ENCODE measurements at regions not wholly inside any gene's neighbourhood (a gene's known extent, or its start where the extent isn't known, plus 50 kb on each side); places are given as distances from the start of the nearest gene placed in this dataset.
"Not testable (repeated sequence)": the region's sequence is repeated elsewhere in the genome, so short reads cannot be mapped to it uniquely, and the experiment has no call there.

DNA sequence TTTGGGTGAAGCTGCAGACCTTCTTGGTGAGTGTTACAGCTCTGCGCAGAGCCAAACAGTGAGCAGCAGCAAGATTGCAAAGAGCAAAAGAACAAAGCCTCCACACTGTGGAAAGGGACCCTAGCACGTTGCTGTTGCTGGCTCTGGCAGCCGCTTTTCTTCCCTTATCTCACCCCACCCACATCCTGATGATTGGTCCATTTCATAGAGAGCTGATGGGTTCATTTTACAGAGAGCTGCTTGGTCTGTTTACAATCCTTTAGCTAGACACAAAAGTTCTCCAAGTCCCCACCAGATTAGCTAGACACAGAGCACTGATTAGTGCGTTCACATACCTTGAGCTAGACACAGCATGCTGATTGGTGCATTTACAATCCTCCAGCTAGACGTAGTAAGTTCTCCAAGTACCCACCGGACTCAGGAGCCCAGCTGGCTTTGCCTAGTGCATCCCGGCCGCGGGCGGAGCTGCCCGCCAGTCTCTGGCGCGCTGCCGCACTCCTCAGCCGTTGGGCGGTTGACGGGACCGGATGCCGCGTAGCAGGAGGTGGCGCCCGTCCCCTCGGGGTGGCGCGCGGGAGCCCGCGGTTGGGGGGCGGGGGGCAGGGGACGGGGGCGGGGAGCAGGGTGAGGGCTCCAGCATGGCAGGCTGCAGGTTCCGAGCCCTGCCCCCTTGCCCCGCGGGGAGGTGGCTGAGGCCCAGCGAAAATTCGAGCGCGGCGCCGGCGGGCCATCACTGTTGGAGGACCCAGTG, 201.4 kb upstream of the C1QTNF3 start:
- TF ChIP-seq, protein P1, sequence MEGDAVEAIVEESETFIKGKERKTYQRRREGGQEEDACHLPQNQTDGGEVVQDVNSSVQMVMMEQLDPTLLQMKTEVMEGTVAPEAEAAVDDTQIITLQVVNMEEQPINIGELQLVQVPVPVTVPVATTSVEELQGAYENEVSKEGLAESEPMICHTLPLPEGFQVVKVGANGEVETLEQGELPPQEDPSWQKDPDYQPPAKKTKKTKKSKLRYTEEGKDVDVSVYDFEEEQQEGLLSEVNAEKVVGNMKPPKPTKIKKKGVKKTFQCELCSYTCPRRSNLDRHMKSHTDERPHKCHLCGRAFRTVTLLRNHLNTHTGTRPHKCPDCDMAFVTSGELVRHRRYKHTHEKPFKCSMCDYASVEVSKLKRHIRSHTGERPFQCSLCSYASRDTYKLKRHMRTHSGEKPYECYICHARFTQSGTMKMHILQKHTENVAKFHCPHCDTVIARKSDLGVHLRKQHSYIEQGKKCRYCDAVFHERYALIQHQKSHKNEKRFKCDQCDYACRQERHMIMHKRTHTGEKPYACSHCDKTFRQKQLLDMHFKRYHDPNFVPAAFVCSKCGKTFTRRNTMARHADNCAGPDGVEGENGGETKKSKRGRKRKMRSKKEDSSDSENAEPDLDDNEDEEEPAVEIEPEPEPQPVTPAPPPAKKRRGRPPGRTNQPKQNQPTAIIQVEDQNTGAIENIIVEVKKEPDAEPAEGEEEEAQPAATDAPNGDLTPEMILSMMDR (IDR thresholded peaks at IDR 0.05; ENCODE audit: low read depth, low read length), result not testable (repeated sequence)
- TF ChIP-seq EZH2phosphoT487 (IDR thresholded peaks at IDR 0.05; ENCODE audit: low read depth), result not testable (repeated sequence)

Measured in OCI-LY3 (cell line).